Ovary (tissue), 3 donors: ENCODE measurements at regions not wholly inside any gene's neighbourhood (a gene's known extent, or its start where the extent isn't known, plus 50 kb on each side); places are given as distances from the start of the nearest gene placed in this dataset.

Source experiments
- CTCF ChIP-seq, 3 donors: fragments of 450-650 bp in 2 of 3; fragments of 200-600 bp in 1 of 3; IDR thresholded peaks; one replicate each; pipeline versions ENCODE4 v1.5.1 to v1.8.0; 2016 to 2022; ENCODE audit warnings: antibody characterized with exemption in 3 of 3, mild to moderate bottlenecking in 1 of 3
- EP300 ChIP-seq: sonication (generic); formaldehyde crosslinking; IDR thresholded peaks from one replicate; pipeline ENCODE4 v1.6.1; 2017; ENCODE audit warnings: antibody characterized with exemption
- POLR2A ChIP-seq: fragments of 450-650 bp; IDR thresholded peaks from one replicate; pipeline ENCODE4 v1.6.1; 2017; ENCODE audit warnings: antibody characterized with exemption, mild to moderate bottlenecking, moderate library complexity
- donor health status: DM: no; HTN: no; CAD: no.

GRCh38 chr5:6195711-6196358 is 182.5 kb downstream of the MED10 start:
- no peak for TF ChIP-seq POLR2A
- no peak for TF ChIP-seq CTCF (IDR thresholded peaks at IDR 0.05)
- TF ChIP-seq EP300, result no peak
